ENCODE measurements at regions not wholly inside any gene's neighbourhood (a gene's known extent, or its start where the extent isn't known, plus 50 kb on each side); places are given as distances from the start of the nearest gene placed in this dataset.

- TF ChIP-seq, protein P1, sequence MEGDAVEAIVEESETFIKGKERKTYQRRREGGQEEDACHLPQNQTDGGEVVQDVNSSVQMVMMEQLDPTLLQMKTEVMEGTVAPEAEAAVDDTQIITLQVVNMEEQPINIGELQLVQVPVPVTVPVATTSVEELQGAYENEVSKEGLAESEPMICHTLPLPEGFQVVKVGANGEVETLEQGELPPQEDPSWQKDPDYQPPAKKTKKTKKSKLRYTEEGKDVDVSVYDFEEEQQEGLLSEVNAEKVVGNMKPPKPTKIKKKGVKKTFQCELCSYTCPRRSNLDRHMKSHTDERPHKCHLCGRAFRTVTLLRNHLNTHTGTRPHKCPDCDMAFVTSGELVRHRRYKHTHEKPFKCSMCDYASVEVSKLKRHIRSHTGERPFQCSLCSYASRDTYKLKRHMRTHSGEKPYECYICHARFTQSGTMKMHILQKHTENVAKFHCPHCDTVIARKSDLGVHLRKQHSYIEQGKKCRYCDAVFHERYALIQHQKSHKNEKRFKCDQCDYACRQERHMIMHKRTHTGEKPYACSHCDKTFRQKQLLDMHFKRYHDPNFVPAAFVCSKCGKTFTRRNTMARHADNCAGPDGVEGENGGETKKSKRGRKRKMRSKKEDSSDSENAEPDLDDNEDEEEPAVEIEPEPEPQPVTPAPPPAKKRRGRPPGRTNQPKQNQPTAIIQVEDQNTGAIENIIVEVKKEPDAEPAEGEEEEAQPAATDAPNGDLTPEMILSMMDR (IDR thresholded peaks at IDR 0.05) = no peak
- no peak for TF ChIP-seq POLR2A (IDR thresholded peaks at IDR 0.05)
Observed at GRCh38 chr4:12206091-12206490, 777.4 kb upstream of the HS3ST1 start.

All from right lobe of liver (tissue), 4 donors.